SH-SY5Y (cell line): ENCODE measurements at regions not wholly inside any gene's neighbourhood (a gene's known extent, or its start where the extent isn't known, plus 50 kb on each side); places are given as distances from the start of the nearest gene placed in this dataset.

Experiments
- GATA2 ChIP-seq: IDR thresholded peaks from 2 replicates; pipeline ENCODE4 v1.6.1; 2011; ENCODE audit warnings: mild to moderate bottlenecking, low read depth, low read length
- GATA3 ChIP-seq: IDR thresholded peaks from 2 replicates; pipeline ENCODE4 v1.6.1; 2011; ENCODE audit warnings: low read depth, mild to moderate bottlenecking, low read length, moderate library complexity

GRCh38 chr10:44298713-44299112, 86.2 kb downstream of the CXCL12 start:
- no peak for TF ChIP-seq GATA3
- no peak for TF ChIP-seq GATA2
